T-helper 17 cell (primary cell): ENCODE measurements at regions not wholly inside any gene's neighbourhood (a gene's known extent, or its start where the extent isn't known, plus 50 kb on each side); places are given as distances from the start of the nearest gene placed in this dataset.

Experiments used
- ATAC-seq: fragments of 150-1000 bp; cut with Tn5 transposase; 2 replicates; pipeline ENCODE4 v1.10.0; 2021; ENCODE audit warnings: mild to moderate bottlenecking, moderate library complexity
- DNase-seq, 3 donors: peaks; one replicate each; pipeline versions ENCODE4 v3.0.0 to v3.0.0-alpha.2; 2020 to 2021
- H3K9me3 ChIP-seq: one replicate; pipeline ENCODE4 v1.7.0; 2013; ENCODE audit warnings: low read length, mild to moderate bottlenecking; ENCODE audit not compliant: control insufficient read depth, poor library complexity, severe bottlenecking
- H3K27ac Mint-ChIP-seq: one replicate; pipeline ENCODE4 v1.8.0; 2022; ENCODE audit warnings: mild to moderate bottlenecking, moderate library complexity, mixed read lengths
- H3K27me3 Mint-ChIP-seq: one replicate; pipeline ENCODE4 v1.8.0; 2022; ENCODE audit warnings: mixed read lengths
- H3K36me3 Mint-ChIP-seq: one replicate; pipeline ENCODE4 v1.8.0; 2022; ENCODE audit warnings: low read depth, mixed read lengths
- H3K4me1 Mint-ChIP-seq: one replicate; pipeline ENCODE4 v1.8.0; 2022; ENCODE audit warnings: mild to moderate bottlenecking, mixed read lengths
- H3K4me3 Mint-ChIP-seq: one replicate; pipeline ENCODE4 v1.8.0; 2022; ENCODE audit warnings: mild to moderate bottlenecking, moderate library complexity, mixed read lengths

- H3K36me3 Mint-ChIP-seq: no peaks in the 10 kb centered on the region
- H3K27ac Mint-ChIP-seq: no peak overlapping the region
- ATAC-seq (no peak), DNase-seq (no peak)
- no peaks in the 10 kb centered on the region for H3K9me3 ChIP-seq
- no peaks in the 10 kb centered on the region for H3K4me1 Mint-ChIP-seq
- no peaks in the 10 kb centered on the region for H3K27me3 Mint-ChIP-seq
- no peak overlapping the region for H3K4me3 Mint-ChIP-seq
These were observed 512.2 kb upstream of the TCF4 start for GRCh38 chr18:56100090-56100722.

GRCh38 chr18:56097621-56098020 is 509.6 kb upstream of the TCF4 start:
- H3K27ac Mint-ChIP-seq: no peak overlapping the region

DNA sequence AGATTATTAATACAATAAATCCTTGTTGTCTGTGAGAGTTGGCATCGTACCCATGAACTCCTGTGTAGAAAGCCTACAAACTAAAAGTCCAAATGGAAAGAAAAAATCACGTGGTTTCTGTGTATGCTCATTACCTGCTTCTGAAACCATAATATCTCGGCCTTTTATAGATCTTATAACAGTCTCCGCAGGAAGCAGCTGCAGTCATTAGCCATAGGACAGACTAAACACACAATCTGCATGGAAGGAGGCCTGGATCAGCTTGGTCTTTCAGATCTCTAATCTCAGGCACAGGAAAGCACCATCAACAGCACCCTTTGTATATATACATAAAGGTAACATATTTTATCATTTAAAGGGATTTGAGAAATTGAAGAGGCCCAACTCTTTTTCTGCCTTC is 508.9 kb upstream of the TCF4 start:
- H3K9me3 ChIP-seq: no peaks in the 10 kb centered on the region
- DNase-seq (no peak), ATAC-seq (no peak)
- H3K27me3 Mint-ChIP-seq: no peaks in the 10 kb centered on the region
- no peaks in the 10 kb centered on the region for H3K4me1 Mint-ChIP-seq
- H3K36me3 Mint-ChIP-seq: no peaks in the 10 kb centered on the region
- no peak overlapping the region for H3K27ac Mint-ChIP-seq
- no peak overlapping the region for H3K4me3 Mint-ChIP-seq

More at GRCh38 chr18:56097621-56098020, 509.6 kb upstream of the TCF4 start:
- ATAC-seq: no peak
- Mint-ChIP-seq H3K36me3 (no peaks in the 10 kb centered on the region), H3K4me3 (no peak overlapping the region), H3K4me1 (no peaks in the 10 kb centered on the region), H3K27me3 (no peaks in the 10 kb centered on the region)
- no peak for DNase-seq
- no peaks in the 10 kb centered on the region for H3K9me3 ChIP-seq

- Mint-ChIP-seq H3K4me1 (no peaks in the 10 kb centered on the region), H3K36me3 (no peaks in the 10 kb centered on the region), H3K27ac (no peak overlapping the region), H3K27me3 (no peaks in the 10 kb centered on the region), H3K4me3 (no peak overlapping the region)
- ATAC-seq: no peak
- H3K9me3 ChIP-seq: no peaks in the 10 kb centered on the region
- DNase-seq: no peak
These were observed 501.7 kb upstream of the TCF4 start for GRCh38 chr18:56089612-56090258.

DNA sequence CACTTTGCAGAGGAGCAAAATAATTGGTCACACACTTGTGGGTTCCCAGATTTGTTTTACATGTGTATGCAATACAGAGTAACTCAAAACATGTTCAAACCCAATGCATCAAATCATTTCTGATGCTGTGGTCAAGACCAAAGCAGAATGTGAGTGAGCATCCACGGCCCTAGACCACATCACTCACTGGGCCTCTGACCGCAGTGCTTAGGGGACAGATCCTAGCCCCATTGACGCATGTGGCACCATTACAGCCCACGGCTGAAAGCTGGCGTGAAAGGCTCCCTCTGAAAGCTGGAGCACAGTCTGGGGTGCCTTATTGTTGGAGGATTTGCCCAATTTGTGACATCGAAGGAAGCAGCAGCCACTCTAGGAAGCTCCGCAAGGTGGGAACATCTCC is 498.8 kb upstream of the TCF4 start:
- H3K27me3 Mint-ChIP-seq: no peaks in the 10 kb centered on the region
- H3K9me3 ChIP-seq: no peaks in the 10 kb centered on the region
- no peaks in the 10 kb centered on the region for H3K4me1 Mint-ChIP-seq
- ATAC-seq: no peak
- no peak overlapping the region for H3K27ac Mint-ChIP-seq
- DNase-seq: no peak
- H3K36me3 Mint-ChIP-seq: no peaks in the 10 kb centered on the region
- H3K4me3 Mint-ChIP-seq: no peak overlapping the region

DNA sequence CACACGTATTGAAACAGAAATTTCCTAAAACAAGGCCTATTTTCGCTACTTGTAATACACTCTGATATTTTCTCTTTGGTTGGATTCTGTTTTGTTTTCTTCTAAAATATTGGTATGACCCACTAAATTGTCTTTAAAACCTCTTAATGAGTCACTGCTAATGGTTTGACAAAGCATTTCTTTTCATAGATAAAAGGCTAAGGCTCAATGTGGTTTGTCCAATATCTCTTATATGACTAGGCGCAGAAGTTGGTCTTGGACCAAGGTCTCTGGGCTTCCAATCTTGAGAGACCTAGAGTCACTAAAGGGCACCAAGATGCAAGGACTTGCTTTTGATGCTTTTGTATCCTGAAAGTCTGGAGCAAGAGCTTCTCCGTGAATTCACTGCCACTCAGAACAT is 498.2 kb upstream of the TCF4 start:
- no peak overlapping the region for H3K4me3 Mint-ChIP-seq
- H3K27ac Mint-ChIP-seq: no peak overlapping the region
- no peaks in the 10 kb centered on the region for H3K27me3 Mint-ChIP-seq
- H3K4me1 Mint-ChIP-seq: no peaks in the 10 kb centered on the region
- ATAC-seq: no peak
- H3K36me3 Mint-ChIP-seq: no peaks in the 10 kb centered on the region
- no peaks in the 10 kb centered on the region for H3K9me3 ChIP-seq
- no peak for DNase-seq

GRCh38 chr18:56085551-56085950 is 497.6 kb upstream of the TCF4 start:
- Mint-ChIP-seq H3K36me3 (no peaks in the 10 kb centered on the region), H3K27ac (no peak overlapping the region)
- no peak for ATAC-seq

DNA sequence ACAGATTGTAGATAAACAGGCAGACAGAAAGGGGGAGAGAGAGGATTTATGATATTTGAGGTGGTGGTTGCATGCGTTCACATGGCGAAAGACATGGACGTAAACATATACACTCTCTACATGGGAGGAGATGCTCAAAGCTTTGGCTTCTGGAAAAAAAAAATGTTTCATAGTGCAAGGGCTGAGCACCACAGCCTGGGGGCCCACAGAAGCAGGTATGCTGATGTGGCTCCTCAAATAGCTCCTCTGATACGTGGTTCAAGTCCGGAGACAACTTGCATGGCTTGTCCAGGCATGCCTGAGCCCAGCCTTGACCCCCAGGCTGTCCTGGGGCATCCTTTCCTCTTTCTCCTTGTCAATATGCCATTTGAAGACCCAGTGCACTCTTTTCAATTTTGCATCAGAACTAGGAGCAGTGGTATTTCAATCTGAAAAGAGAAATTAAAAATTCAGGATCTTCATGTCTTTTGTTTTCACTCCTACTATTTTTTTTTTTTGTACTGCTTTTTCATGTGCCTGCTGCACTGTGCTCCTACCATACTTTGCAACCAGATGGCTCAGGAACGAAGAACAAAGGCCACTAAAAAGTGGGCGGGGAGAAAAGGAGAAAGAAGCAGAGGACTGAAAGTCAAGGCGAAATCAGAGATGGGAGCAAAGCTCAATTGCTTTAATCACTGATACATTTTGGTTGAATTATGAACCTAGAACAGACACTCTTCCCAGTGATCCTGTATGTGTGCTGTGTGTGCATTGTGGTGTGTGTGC is 495.7 kb upstream of the TCF4 start:
- Mint-ChIP-seq H3K4me1 (no peaks in the 10 kb centered on the region), H3K27me3 (no peaks in the 10 kb centered on the region), H3K4me3 (no peak overlapping the region), H3K27ac (no peak overlapping the region), H3K36me3 (no peaks in the 10 kb centered on the region)
- no peak for ATAC-seq
- H3K9me3 ChIP-seq: no peaks in the 10 kb centered on the region
- no peak for DNase-seq

More at GRCh38 chr18:56085551-56085950, 497.6 kb upstream of the TCF4 start:
- H3K4me1 Mint-ChIP-seq: no peaks in the 10 kb centered on the region
- no peaks in the 10 kb centered on the region for H3K27me3 Mint-ChIP-seq
- no peak for DNase-seq
- H3K9me3 ChIP-seq: no peaks in the 10 kb centered on the region
- H3K4me3 Mint-ChIP-seq: no peak overlapping the region

DNA sequence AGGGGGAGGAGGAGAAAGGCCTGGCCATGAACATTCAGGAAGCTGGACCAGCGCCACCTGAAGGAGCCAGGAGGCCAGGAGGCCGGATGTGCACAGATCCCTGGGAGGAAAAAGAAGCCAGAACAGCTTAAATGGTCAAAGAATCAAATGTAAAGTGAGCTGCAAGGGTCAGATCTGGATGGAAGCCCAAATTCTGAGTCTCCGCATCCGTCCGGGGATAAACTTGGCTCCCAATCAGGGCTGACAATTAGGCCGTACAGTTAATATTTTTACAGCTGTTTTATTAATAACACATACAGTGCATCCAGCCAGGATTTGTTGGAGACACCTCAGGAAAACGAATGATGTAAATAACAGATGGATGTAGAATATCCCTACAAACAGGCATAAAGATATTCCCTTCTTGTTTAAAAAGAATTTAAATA is 495.1 kb upstream of the TCF4 start:
- no peak for ATAC-seq
- Mint-ChIP-seq H3K4me3 (no peak overlapping the region), H3K27ac (no peak overlapping the region), H3K36me3 (no peaks in the 10 kb centered on the region), H3K4me1 (no peaks in the 10 kb centered on the region), H3K27me3 (no peaks in the 10 kb centered on the region)
- DNase-seq: no peak
- no peaks in the 10 kb centered on the region for H3K9me3 ChIP-seq

DNA sequence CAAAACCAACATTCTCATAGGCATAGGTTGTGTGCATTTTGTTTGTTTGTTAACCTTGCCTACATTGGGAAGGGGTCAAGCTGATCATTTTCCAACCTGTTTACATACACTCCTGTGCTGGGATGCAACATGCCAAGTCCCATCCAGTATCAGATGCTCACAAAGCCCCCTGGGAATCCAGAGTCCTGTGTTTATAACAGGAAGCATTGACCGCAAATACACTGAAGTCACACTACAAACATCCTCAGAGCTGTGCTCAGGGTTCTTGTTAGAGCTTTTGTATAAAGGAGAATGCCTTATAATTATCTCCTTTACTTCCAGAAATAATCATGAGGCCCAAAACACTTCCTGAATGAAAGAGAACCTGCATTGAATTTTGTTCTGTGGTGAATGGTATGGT is 488.7 kb upstream of the TCF4 start:
- H3K27ac Mint-ChIP-seq: no peak overlapping the region
- ATAC-seq (no peak), DNase-seq (no peak)
- H3K36me3 Mint-ChIP-seq: no peaks in the 10 kb centered on the region
- H3K27me3 Mint-ChIP-seq: no peaks in the 10 kb centered on the region
- no peaks in the 10 kb centered on the region for H3K9me3 ChIP-seq
- no peak overlapping the region for H3K4me3 Mint-ChIP-seq
- H3K4me1 Mint-ChIP-seq: no peaks in the 10 kb centered on the region

- H3K27ac Mint-ChIP-seq: no peak overlapping the region
- peaks cover 2% of the 10 kb centered on the region for H3K9me3 ChIP-seq
- no peaks in the 10 kb centered on the region for H3K4me1 Mint-ChIP-seq
- DNase-seq: no peak
- ATAC-seq: no peak
- H3K4me3 Mint-ChIP-seq: no peak overlapping the region
- H3K36me3 Mint-ChIP-seq: no peaks in the 10 kb centered on the region
- no peaks in the 10 kb centered on the region for H3K27me3 Mint-ChIP-seq
These were observed 480.7 kb upstream of the TCF4 start for GRCh38 chr18:56068701-56069100.

DNA sequence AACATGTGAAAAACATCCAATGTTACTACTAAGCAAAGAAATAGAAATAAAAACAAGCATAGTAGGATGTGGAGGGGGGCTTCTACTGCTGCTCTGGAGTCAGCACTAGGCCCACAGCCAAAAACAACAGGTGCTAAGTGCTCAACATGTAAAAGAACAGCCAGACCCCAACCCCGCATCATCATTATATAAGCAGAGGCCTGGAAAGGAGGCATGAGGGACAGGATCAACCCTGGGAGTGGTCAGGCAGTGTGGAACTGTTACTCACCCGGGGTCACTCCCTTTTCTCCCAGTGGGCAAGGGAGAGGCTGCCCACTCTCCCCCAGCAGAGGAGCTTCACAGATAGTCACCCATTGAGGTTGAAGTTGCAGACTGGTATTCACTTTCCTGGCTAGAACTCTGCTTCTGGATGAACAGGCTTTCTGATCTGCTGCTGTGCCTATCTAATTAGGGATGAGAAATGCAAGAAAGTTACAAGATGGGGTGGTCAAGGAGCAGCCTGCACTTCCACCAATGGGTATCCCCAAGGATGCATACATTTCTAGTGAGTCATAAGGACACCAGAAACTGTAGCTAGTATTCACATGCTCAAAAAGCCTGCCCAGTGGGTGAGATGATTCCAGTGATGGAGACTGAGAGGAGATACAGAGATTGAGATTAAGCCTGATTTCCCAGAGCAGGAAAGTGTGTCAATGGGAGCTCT is 480.1 kb upstream of the TCF4 start:
- Mint-ChIP-seq H3K4me3 (no peak overlapping the region), H3K27me3 (no peaks in the 10 kb centered on the region), H3K36me3 (no peaks in the 10 kb centered on the region), H3K27ac (no peak overlapping the region), H3K4me1 (no peaks in the 10 kb centered on the region)
- H3K9me3 ChIP-seq: peaks cover 2% of the 10 kb centered on the region
- DNase-seq: no peak
- ATAC-seq: no peak

GRCh38 chr18:56067214-56067894 is 479.4 kb upstream of the TCF4 start:
- no peak overlapping the region for H3K27ac Mint-ChIP-seq
- no peaks in the 10 kb centered on the region for H3K36me3 Mint-ChIP-seq
- no peak for ATAC-seq
- H3K9me3 ChIP-seq: peaks cover 2% of the 10 kb centered on the region
- DNase-seq: no peak
- no peaks in the 10 kb centered on the region for H3K4me1 Mint-ChIP-seq
- no peaks in the 10 kb centered on the region for H3K27me3 Mint-ChIP-seq
- H3K4me3 Mint-ChIP-seq: no peak overlapping the region
